ENCODE measurements at regions not wholly inside any gene's neighbourhood (a gene's known extent, or its start where the extent isn't known, plus 50 kb on each side); places are given as distances from the start of the nearest gene placed in this dataset.

GRCh38 chr21:23281917-23282316 is 2283.7 kb downstream of the NCAM2 start:
- no peak for ATAC-seq
- Mint-ChIP-seq H3K4me3 (no peak overlapping the region), H3K36me3 (no peaks in the 10 kb centered on the region), H3K4me1 (no peaks in the 10 kb centered on the region), H3K27ac (no peak overlapping the region), H3K27me3 (no peaks in the 10 kb centered on the region), H3K9me3 (peaks cover 6% of the 10 kb centered on the region)

GRCh38 chr21:23249760-23250159 is 2251.6 kb downstream of the NCAM2 start:
- no peak for ATAC-seq
- Mint-ChIP-seq H3K4me3 (no peak overlapping the region), H3K36me3 (no peaks in the 10 kb centered on the region), H3K4me1 (no peaks in the 10 kb centered on the region), H3K9me3 (no peaks in the 10 kb centered on the region), H3K27ac (no peak overlapping the region), H3K27me3 (no peaks in the 10 kb centered on the region)

GRCh38 chr21:23247334-23247733 is 2249.1 kb downstream of the NCAM2 start:
- Mint-ChIP-seq H3K9me3 (no peaks in the 10 kb centered on the region), H3K27me3 (no peaks in the 10 kb centered on the region), H3K4me3 (no peak overlapping the region), H3K27ac (no peak overlapping the region), H3K36me3 (no peaks in the 10 kb centered on the region), H3K4me1 (no peaks in the 10 kb centered on the region)
- ATAC-seq, result no peak

DNA sequence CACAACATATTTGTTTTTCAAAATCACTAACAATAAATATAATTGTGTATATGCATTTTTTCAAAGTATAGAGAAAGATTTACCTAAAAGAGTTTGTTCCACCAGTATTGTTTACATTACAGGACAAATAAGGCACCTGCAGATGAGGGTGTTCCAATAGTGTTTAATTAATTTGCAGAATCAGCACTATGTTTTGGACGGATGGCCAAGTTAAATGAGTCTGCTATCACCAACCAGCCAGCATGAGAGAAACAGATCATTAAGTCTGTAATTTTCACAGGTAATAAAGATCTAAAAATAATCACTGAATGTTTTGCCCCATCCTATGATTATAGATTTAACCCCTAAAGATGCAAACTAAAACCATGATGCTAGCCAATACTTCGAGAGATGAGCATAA is 2247.0 kb downstream of the NCAM2 start:
- H3K27ac Mint-ChIP-seq, result no peak overlapping the region
- ATAC-seq, result no peak

DNA sequence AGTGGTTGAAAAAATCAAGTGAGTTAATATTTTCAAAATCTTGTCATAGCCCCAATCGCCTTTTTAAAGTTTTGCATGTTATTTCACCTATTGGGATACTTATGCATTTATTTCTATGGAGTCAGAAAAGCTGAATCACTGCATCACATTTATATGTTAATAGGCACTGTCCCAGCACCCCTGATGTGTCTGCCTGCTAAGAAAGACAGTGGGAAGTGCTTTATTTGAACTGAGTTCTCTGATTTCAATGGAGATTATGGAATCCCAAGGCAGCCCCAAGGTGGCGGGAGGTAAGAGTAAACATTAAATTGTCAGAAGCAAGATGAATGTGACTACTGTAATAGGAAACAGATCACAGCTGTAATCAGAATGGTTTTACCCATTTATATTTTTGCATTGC is 2225.7 kb downstream of the NCAM2 start:
- H3K27me3 Mint-ChIP-seq, result no peaks in the 10 kb centered on the region
- H3K4me3 Mint-ChIP-seq, result no peak overlapping the region
- H3K36me3 Mint-ChIP-seq, result no peaks in the 10 kb centered on the region
- H3K9me3 Mint-ChIP-seq, result no peaks in the 10 kb centered on the region
- no peaks in the 10 kb centered on the region for H3K4me1 Mint-ChIP-seq
- ATAC-seq, result no peak
- no peak overlapping the region for H3K27ac Mint-ChIP-seq

More for the DNA sequence above, 2247.0 kb downstream of the NCAM2 start:
- Mint-ChIP-seq H3K4me1 (no peaks in the 10 kb centered on the region), H3K27me3 (no peaks in the 10 kb centered on the region), H3K36me3 (no peaks in the 10 kb centered on the region), H3K4me3 (no peak overlapping the region), H3K9me3 (no peaks in the 10 kb centered on the region)

- H3K27ac Mint-ChIP-seq, result no peak overlapping the region
- H3K36me3 Mint-ChIP-seq, result no peaks in the 10 kb centered on the region
- no peaks in the 10 kb centered on the region for H3K27me3 Mint-ChIP-seq
- no peaks in the 10 kb centered on the region for H3K4me1 Mint-ChIP-seq
- no peak overlapping the region for H3K4me3 Mint-ChIP-seq
- no peak for ATAC-seq
- H3K9me3 Mint-ChIP-seq, result peaks cover 6% of the 10 kb centered on the region
These were observed 2220.5 kb downstream of the NCAM2 start for GRCh38 chr21:23218667-23219066.

DNA sequence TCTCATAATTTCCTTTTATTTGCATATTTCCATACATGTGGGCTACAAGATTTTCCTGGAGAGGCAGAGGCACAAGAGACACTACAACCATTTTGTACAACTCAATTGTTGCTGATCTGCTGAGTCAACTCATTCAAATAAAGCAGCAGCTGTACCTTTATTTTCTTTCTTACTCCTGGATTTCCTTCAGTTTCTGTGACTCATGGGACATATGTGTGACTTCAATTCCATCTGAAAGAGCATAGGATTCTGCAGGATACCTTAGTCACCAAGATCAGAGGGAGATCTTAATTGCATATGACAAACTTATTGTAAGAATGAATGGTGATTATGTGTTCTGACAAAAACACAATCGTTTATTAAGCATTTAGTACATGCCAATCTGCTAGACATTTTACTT is 2219.4 kb downstream of the NCAM2 start:
- ATAC-seq, result no peak
- Mint-ChIP-seq H3K4me1 (no peaks in the 10 kb centered on the region), H3K36me3 (no peaks in the 10 kb centered on the region), H3K4me3 (no peak overlapping the region), H3K27ac (no peak overlapping the region), H3K9me3 (peaks cover 7% of the 10 kb centered on the region), H3K27me3 (no peaks in the 10 kb centered on the region)

DNA sequence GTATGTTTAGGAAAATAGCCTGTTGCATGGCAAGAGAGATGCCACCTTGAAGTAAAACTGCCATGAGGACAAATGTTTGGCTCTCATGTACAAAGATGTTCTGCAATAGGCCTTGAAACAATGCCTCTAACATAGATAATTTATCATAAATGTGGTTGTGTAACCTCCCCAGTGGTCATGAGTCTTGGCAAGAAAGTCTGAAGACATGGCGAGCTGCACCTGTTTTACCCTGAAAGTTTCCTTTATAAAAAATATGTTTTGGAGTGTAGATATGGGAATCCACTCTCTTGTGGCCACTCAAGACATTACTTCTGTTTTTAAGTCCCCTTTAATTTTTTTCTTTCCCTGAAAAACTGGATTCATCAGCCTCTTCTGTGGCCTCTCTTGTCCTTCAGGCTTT is 2217.1 kb downstream of the NCAM2 start:
- no peak for ATAC-seq
- H3K27me3 Mint-ChIP-seq, result no peaks in the 10 kb centered on the region

More for the DNA sequence above, 2217.1 kb downstream of the NCAM2 start:
- no peaks in the 10 kb centered on the region for H3K4me1 Mint-ChIP-seq
- H3K27ac Mint-ChIP-seq, result no peak overlapping the region
- no peaks in the 10 kb centered on the region for H3K36me3 Mint-ChIP-seq
- peaks cover 12% of the 10 kb centered on the region for H3K9me3 Mint-ChIP-seq
- H3K4me3 Mint-ChIP-seq, result no peak overlapping the region
